ENCODE measurements at regions not wholly inside any gene's neighbourhood (a gene's known extent, or its start where the extent isn't known, plus 50 kb on each side); places are given as distances from the start of the nearest gene placed in this dataset.

DNA sequence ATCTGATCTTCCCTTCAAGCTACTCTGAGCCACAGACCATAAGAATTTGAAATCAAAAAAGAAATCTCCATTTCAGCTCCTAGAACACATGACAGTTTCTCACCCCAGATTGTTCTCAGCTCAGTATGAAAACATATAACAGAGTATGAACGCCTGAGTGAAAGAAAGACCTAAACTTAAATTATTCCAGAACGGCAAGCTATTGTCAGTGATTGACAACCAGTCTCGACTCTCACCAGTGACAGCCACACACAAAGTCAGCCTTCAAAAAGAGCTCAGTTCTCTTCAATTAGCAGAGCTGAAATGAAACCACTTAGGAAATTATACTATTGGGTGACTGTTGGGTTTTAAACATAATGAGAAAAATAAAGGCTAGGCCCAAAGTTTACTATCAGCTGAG lies 312.8 kb downstream of the OMA1 start:
- no peaks in the 10 kb centered on the region for H3K4me1 ChIP-seq (ENCODE audit: insufficient read depth)

GRCh38 chr1:58231204-58231603 lies 315.3 kb downstream of the OMA1 start:
- Histone ChIP-seq H3K36me3 (ENCODE audit: low read depth) (no peaks in the 10 kb centered on the region), H3K9ac (no peak overlapping the region), H3F3A (ENCODE audit: insufficient read depth) (no peaks in the 10 kb centered on the region), H3K27me3 (replicated peaks; ENCODE audit: insufficient read depth) (no peaks in the 10 kb centered on the region), H3K79me2 (ENCODE audit: insufficient read depth) (no peaks in the 10 kb centered on the region), H3K4me1 (ENCODE audit: insufficient read depth) (no peaks in the 10 kb centered on the region), H4K20me1 (ENCODE audit: insufficient read depth) (no peaks in the 10 kb centered on the region), H3K4me3 (no peak overlapping the region), H2AFZ (no peak overlapping the region), H3K9me2 (ENCODE audit: insufficient read depth) (no peaks in the 10 kb centered on the region), H3K27ac (no peak overlapping the region), H3K9me3 (ENCODE audit: low read depth) (no peaks in the 10 kb centered on the region), H3K4me2 (ENCODE audit: unreplicated experiment) (no peak overlapping the region)
- no peak for DNase-seq
- WGBS, 2 experiments (ENCODE audit: low coverage in 1 of 2, low lambda C conversion rate in 2 of 2, missing lambda C conversion rate in 2 of 2) = 0 to 11% methylated on average over 1 of the region's 1 CpG
- TF ChIP-seq EZH2 (IDR thresholded peaks at IDR 0.05; ENCODE audit: insufficient read depth, poor library complexity, severe bottlenecking) = no peak
- TF ChIP-seq EZH2phosphoT487 (IDR thresholded peaks at IDR 0.05; ENCODE audit: insufficient read depth, low read depth) = no peak
- in situ Hi-C loops (cut with MboI) = no loop called here

More for the DNA sequence above, 312.8 kb downstream of the OMA1 start:
- in situ Hi-C loops (cut with MboI) = no loop called here
- H3K27me3 ChIP-seq (replicated peaks; ENCODE audit: insufficient read depth) = no peaks in the 10 kb centered on the region
- H3K36me3 ChIP-seq (ENCODE audit: low read depth) = no peaks in the 10 kb centered on the region
- no peaks in the 10 kb centered on the region for H3K9me2 ChIP-seq (ENCODE audit: insufficient read depth)
- H3K27ac ChIP-seq = no peak overlapping the region
- no peak for TF ChIP-seq EZH2phosphoT487 (IDR thresholded peaks at IDR 0.05; ENCODE audit: insufficient read depth, low read depth)
- TF ChIP-seq EZH2 (IDR thresholded peaks at IDR 0.05; ENCODE audit: insufficient read depth, poor library complexity, severe bottlenecking) = no peak
- no peak for DNase-seq
- WGBS, 2 experiments (ENCODE audit: low coverage in 1 of 2, low lambda C conversion rate in 2 of 2, missing lambda C conversion rate in 2 of 2) = 32 to 33% methylated on average over 3 of the region's 3 CpGs
- H4K20me1 ChIP-seq (ENCODE audit: insufficient read depth) = no peaks in the 10 kb centered on the region
- no peaks in the 10 kb centered on the region for H3K79me2 ChIP-seq (ENCODE audit: insufficient read depth)
- H3K9ac ChIP-seq = no peak overlapping the region
- H2AFZ ChIP-seq = no peak overlapping the region
- H3F3A ChIP-seq (ENCODE audit: insufficient read depth) = no peaks in the 10 kb centered on the region
- no peaks in the 10 kb centered on the region for H3K9me3 ChIP-seq (ENCODE audit: low read depth)
- H3K4me3 ChIP-seq = no peak overlapping the region
- no peak overlapping the region for H3K4me2 ChIP-seq (ENCODE audit: unreplicated experiment)

GRCh38 chr1:58227604-58228003 lies 318.9 kb downstream of the OMA1 start:
- Histone ChIP-seq H3K4me3 (no peak overlapping the region), H3K27ac (no peak overlapping the region), H3K9ac (no peak overlapping the region), H3K4me1 (ENCODE audit: insufficient read depth) (no peaks in the 10 kb centered on the region), H3K27me3 (replicated peaks; ENCODE audit: insufficient read depth) (no peaks in the 10 kb centered on the region), H3K79me2 (ENCODE audit: insufficient read depth) (no peaks in the 10 kb centered on the region), H2AFZ (no peak overlapping the region), H3K36me3 (ENCODE audit: low read depth) (no peaks in the 10 kb centered on the region), H3K4me2 (ENCODE audit: unreplicated experiment) (no peak overlapping the region), H3F3A (ENCODE audit: insufficient read depth) (no peaks in the 10 kb centered on the region), H4K20me1 (ENCODE audit: insufficient read depth) (no peaks in the 10 kb centered on the region), H3K9me2 (ENCODE audit: insufficient read depth) (no peaks in the 10 kb centered on the region), H3K9me3 (ENCODE audit: low read depth) (no peaks in the 10 kb centered on the region)
- TF ChIP-seq EZH2 (IDR thresholded peaks at IDR 0.05; ENCODE audit: insufficient read depth, poor library complexity, severe bottlenecking) (no peak), EZH2phosphoT487 (IDR thresholded peaks at IDR 0.05; ENCODE audit: insufficient read depth, low read depth) (no peak)
- WGBS, 2 experiments (ENCODE audit: low coverage in 1 of 2, low lambda C conversion rate in 2 of 2, missing lambda C conversion rate in 2 of 2) = 21 to 28% methylated on average over 3 of the region's 3 CpGs
- no peak for DNase-seq
- in situ Hi-C loops (cut with MboI) = no loop called here

- in situ Hi-C loops (cut with MboI) = no loop called here
- no peak overlapping the region for H2AFZ ChIP-seq
- no peak overlapping the region for H3K4me3 ChIP-seq
- no peaks in the 10 kb centered on the region for H3F3A ChIP-seq (ENCODE audit: insufficient read depth)
- no peak overlapping the region for H3K27ac ChIP-seq
- no peaks in the 10 kb centered on the region for H3K9me3 ChIP-seq (ENCODE audit: low read depth)
- H3K9me2 ChIP-seq (ENCODE audit: insufficient read depth) = no peaks in the 10 kb centered on the region
- H3K27me3 ChIP-seq (replicated peaks; ENCODE audit: insufficient read depth) = no peaks in the 10 kb centered on the region
- no peak overlapping the region for H3K4me2 ChIP-seq (ENCODE audit: unreplicated experiment)
- no peaks in the 10 kb centered on the region for H3K79me2 ChIP-seq (ENCODE audit: insufficient read depth)
- no peak overlapping the region for H3K9ac ChIP-seq
- H4K20me1 ChIP-seq (ENCODE audit: insufficient read depth) = no peaks in the 10 kb centered on the region
- no peaks in the 10 kb centered on the region for H3K36me3 ChIP-seq (ENCODE audit: low read depth)
- TF ChIP-seq EZH2 (IDR thresholded peaks at IDR 0.05; ENCODE audit: insufficient read depth, poor library complexity, severe bottlenecking) (no peak), EZH2phosphoT487 (IDR thresholded peaks at IDR 0.05; ENCODE audit: insufficient read depth, low read depth) (no peak)
- DNase-seq = no peak
- no peaks in the 10 kb centered on the region for H3K4me1 ChIP-seq (ENCODE audit: insufficient read depth)
- WGBS, 2 experiments (ENCODE audit: low coverage in 1 of 2, low lambda C conversion rate in 2 of 2, missing lambda C conversion rate in 2 of 2) = 6 to 14% methylated on average over 4 of the region's 4 CpGs
Observed at GRCh38 chr1:58223522-58223921, 323.0 kb downstream of the OMA1 start.
